Mononuclear cell (primary cell): ENCODE measurements at regions not wholly inside any gene's neighbourhood (a gene's known extent, or its start where the extent isn't known, plus 50 kb on each side); places are given as distances from the start of the nearest gene placed in this dataset.
"Not testable (repeated sequence)": the region's sequence is repeated elsewhere in the genome, so short reads cannot be mapped to it uniquely, and the experiment has no call there.

Source experiments
- H3K27me3 ChIP-seq: 2 replicates; pipeline ENCODE4 v1.6.0; 2011; ENCODE audit warnings: low read length, control low read depth; ENCODE audit not compliant: insufficient read depth
- H3K4me1 ChIP-seq: 2 replicates; pipeline ENCODE4 v1.5.1; 2011; ENCODE audit warnings: mild to moderate bottlenecking, low read length, control low read depth; ENCODE audit not compliant: insufficient read depth
- H3K4me3 ChIP-seq: 2 replicates; pipeline ENCODE4 v1.5.1; 2011; ENCODE audit warnings: mild to moderate bottlenecking, low read length, moderate library complexity
- H3K9me3 ChIP-seq: 2 replicates; pipeline ENCODE4 v1.5.1; 2011; ENCODE audit warnings: low read depth, mild to moderate bottlenecking, control low read depth, low read length

DNA sequence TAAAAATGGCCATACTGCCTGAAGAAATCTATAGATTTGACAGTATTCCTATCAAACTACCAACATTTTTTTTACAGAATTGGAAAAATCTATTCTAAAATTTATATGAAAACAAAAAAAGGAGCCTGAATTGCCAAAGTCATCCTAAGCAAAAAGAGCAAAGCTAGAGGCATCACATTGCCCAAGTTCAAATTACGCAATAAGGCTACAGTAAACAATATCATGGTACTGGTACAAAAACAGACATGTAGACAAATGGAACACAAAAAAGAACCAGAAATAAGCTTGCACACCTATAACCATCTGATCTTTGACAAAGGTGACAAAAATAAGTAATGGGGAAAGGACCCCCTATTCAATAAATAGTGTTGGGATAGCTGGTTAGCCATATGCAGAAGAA, 50.2 kb upstream of the THSD7B start:
- no peaks in the 10 kb centered on the region for H3K4me1 ChIP-seq
- H3K9me3 ChIP-seq: no peaks in the 10 kb centered on the region
- H3K4me3 ChIP-seq: no peak overlapping the region
- H3K27me3 ChIP-seq: no peaks in the 10 kb centered on the region

DNA sequence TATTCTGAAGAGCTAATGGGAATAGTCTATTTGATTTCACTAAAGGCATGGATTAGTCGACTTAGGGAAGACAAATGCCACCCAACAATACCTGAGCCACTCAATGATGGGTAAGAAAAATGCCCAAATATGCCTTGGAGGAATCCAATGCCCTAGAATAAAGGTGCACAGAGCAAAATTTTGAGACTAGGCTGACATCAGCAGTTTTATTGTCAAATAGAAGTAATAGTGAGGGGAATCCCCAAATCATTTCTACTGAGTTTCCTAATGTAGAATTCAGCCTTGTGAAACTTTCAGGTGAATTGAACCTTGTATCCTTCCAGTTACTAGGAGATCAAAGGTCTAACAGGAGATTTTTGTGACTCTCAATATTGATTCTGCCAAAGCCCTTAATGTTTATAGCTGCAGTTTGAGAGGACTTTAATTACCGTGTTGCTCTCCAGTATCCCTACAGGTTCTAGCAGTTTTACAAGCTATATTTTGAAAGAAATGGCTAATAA, 50.8 kb upstream of the THSD7B start:
- Histone ChIP-seq H3K9me3 (no peaks in the 10 kb centered on the region), H3K4me3 (no peak overlapping the region), H3K27me3 (no peaks in the 10 kb centered on the region), H3K4me1 (no peaks in the 10 kb centered on the region)

DNA sequence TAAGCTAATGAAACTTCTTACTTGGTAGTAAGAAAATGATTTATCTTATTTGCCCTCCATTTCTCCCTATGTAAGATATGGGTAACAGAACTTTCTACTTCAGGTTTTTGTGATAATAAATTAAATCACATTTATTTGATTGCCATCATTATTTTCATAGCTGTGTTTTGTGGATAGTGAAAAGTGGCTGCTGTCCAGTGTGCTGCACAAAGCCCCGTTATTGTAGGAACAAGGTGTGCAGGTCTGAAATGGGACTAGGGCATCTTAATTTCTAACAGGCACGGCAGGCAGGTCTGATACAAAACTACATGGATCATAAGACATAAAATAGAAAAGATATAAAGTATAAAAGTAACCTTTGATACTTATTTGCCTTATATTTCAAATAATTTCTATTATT, 51.6 kb upstream of the THSD7B start:
- no peaks in the 10 kb centered on the region for H3K9me3 ChIP-seq
- no peaks in the 10 kb centered on the region for H3K27me3 ChIP-seq
- no peaks in the 10 kb centered on the region for H3K4me1 ChIP-seq
- H3K4me3 ChIP-seq: no peak overlapping the region

DNA sequence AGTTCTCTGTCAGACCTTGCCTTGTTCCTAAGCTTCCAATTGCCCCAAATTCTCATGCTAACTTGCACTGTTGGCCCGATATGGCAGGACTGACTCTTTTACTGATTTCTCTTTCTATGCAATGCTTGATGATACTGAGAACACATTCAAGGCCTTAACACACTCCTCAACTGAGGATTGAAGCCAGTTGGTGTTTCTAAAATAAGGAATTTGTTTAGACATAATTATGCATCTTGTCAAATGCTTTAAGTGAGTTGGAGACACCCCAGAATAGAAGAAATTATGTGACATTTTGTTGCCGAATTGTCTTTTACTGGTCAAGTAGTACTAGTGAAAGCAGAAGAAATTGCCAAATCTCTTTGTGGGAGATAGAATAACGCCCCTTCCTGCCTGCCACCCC, 60.0 kb upstream of the THSD7B start:
- H3K27me3 ChIP-seq: no peaks in the 10 kb centered on the region
- H3K4me3 ChIP-seq: no peak overlapping the region
- H3K9me3 ChIP-seq: no peaks in the 10 kb centered on the region
- H3K4me1 ChIP-seq: no peaks in the 10 kb centered on the region

DNA sequence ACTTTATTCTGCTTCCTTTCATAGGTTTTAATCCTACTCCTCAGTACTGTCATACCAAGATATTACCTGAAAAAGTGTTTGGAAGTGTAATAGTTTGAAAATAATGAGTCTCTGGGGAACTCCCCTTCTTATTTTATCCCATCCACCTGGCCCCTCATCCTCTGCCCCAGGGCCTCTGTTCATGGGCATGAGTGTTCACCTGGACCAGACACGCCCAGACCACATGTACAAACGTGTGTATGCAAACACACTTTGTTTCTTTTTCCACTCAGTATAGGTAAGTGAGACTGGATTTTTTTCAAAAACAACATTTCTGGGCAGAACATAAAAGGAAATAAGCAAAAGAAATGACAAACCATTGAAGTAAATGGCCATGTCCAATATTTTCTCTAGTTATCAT, 62.1 kb upstream of the THSD7B start:
- Histone ChIP-seq H3K27me3 (no peaks in the 10 kb centered on the region), H3K9me3 (no peaks in the 10 kb centered on the region), H3K4me1 (no peaks in the 10 kb centered on the region), H3K4me3 (no peak overlapping the region)

DNA sequence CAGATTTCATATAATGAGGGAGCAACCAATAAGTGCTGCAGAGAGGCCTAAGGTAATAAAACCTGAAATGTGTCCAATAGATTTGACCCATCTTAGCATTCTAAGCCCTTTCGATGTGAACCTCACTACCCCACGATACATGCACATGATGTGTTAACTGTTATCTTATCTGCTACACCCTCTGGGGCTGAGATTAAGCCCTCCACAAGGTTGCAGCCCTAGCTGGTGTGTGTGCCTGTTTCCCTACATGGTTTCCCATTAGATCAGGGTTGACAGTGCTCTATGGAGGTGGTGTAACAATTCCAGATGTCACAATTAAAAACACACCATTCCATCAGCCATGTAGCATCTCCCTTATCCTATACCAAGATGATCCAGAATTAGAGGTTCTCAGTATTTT, 68.9 kb upstream of the THSD7B start:
- no peaks in the 10 kb centered on the region for H3K9me3 ChIP-seq
- H3K27me3 ChIP-seq: no peaks in the 10 kb centered on the region
- no peaks in the 10 kb centered on the region for H3K4me1 ChIP-seq
- H3K4me3 ChIP-seq: no peak overlapping the region

DNA sequence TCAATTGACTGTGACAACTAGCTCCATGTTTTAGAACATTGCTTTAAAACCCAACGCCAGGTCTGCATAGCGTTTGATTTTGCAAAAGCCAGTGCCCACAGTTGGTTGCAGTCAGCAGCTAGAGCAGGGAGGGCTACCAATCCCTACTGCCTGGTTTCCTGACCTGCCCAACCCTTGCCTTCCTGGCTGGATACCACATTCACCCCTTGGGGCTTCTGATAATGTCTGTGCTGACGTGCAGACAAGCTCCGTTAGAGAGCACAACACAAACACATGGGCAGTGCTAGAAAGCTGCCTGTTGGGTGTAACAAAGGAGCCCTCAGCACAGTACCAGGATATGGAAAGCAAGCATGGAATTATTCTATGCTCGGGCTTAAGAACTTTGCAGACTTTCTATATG, 71.4 kb upstream of the THSD7B start:
- Histone ChIP-seq H3K27me3 (no peaks in the 10 kb centered on the region), H3K4me1 (no peaks in the 10 kb centered on the region), H3K4me3 (no peak overlapping the region), H3K9me3 (no peaks in the 10 kb centered on the region)

DNA sequence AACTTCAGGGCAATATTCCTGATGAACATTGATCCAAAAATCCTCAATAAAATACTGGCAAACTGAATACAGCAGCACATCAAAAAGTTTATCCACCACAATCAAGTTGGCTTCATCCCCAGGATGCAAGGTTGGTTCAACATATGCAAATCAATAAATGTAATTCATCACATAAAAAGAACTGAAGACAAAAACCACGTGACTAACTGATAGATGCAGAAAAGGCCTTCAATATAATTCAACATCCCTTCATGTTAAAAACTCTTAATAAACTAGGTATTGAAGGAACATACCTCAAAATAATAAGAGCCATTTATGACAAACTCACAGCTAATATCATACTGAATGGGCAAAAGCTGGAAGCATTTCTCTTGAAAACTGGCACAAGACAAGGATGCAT, 85.3 kb upstream of the THSD7B start:
- not testable (repeated sequence) for H3K27me3 ChIP-seq, H3K4me3 ChIP-seq, H3K4me1 ChIP-seq, H3K9me3 ChIP-seq

DNA sequence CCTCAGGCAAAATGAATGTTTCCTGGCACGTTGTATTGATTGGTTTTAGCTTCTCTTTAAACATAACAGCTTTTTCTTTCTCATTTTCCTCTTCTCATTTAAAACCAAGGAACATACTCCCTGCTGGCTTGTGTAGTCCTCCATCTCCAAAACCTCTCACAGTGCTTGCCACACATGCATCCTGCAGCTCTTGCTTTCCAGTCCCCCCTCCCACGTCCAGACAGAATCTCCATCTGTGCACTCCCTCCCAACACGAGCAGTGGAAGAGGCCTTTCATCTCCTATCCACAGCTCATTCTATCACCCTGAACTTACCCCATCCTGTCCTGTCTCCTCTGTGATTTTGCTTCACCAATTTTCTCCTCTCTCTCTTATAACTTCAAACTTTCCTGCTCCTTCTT, 99.6 kb upstream of the THSD7B start:
- no peaks in the 10 kb centered on the region for H3K27me3 ChIP-seq
- no peak overlapping the region for H3K4me3 ChIP-seq
- no peaks in the 10 kb centered on the region for H3K9me3 ChIP-seq

DNA sequence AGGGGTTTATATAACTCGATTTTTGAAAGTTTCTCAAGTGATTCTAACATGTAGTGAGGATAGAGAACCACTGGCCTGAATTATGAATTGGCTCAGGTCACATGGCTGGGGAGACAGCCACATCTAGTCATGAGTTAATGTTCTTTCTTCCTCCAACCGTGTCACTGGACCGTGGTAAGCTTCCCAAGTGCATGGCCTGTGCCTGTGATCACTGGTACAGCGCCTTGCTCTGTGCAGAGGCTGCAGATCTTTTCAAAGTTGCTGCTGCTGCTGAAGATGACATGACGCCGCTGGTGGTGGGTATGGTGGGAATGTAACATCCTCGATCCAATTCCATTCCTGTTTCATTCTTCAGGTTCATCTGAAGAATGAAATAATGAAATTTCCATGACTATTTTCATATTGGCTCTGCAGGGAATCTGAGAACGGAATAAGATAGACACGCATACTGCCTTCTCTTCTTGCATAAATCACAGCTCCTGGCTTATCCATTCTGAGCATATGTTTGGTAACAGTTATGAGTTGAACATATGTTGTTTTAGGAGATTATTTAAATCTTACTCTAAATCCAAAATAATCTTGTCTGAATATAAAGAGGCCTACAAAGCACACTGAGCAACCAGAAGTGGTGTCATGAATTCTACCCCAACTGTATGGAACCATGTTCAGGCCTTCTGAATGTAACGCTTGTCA, 100.5 kb upstream of the THSD7B start:
- Histone ChIP-seq H3K4me3 (no peak overlapping the region), H3K9me3 (no peaks in the 10 kb centered on the region), H3K4me1 (no peaks in the 10 kb centered on the region), H3K27me3 (no peaks in the 10 kb centered on the region)

More for the DNA sequence above, 99.6 kb upstream of the THSD7B start:
- no peaks in the 10 kb centered on the region for H3K4me1 ChIP-seq

DNA sequence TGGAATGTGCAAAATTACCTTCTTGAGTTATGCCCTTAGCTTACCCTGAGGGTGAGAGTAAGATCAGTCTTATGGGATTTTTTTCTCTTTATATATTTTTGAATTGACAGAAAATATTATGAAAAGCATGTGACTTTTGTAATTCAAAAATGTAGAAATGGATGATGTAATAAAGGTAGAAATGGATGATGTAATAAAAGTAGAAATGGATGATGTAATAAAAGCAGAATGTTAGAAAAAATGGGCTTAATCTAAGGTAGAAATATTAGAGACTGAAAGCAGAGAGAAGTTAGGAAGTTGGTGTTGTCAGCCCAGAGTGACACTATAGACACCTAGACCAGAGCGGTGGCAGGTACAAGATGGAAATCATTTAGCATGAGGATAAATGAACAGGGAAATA, 107.1 kb upstream of the THSD7B start:
- Histone ChIP-seq H3K4me1 (no peaks in the 10 kb centered on the region), H3K9me3 (no peaks in the 10 kb centered on the region), H3K4me3 (no peak overlapping the region), H3K27me3 (no peaks in the 10 kb centered on the region)

DNA sequence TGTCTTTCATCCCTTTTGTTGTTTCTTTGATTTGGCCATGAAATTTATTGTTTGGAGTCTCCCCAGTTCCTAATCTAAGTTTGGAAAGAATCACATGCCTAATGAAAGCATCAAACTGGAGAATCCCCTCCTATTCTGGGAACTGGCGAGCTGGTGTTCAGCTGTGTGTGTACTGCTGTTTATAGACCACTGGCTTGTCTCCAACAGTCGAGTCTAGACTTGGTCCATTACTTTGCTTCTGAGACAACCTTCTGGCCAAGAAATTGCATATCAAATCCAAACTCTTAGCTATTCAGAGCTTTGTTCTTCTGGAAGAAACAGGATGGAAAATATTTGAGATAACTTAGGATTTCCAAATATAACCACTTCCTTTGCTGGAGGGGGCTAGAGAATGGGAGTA, 111.5 kb upstream of the THSD7B start:
- Histone ChIP-seq H3K9me3 (no peaks in the 10 kb centered on the region), H3K4me3 (no peak overlapping the region), H3K27me3 (no peaks in the 10 kb centered on the region), H3K4me1 (no peaks in the 10 kb centered on the region)

DNA sequence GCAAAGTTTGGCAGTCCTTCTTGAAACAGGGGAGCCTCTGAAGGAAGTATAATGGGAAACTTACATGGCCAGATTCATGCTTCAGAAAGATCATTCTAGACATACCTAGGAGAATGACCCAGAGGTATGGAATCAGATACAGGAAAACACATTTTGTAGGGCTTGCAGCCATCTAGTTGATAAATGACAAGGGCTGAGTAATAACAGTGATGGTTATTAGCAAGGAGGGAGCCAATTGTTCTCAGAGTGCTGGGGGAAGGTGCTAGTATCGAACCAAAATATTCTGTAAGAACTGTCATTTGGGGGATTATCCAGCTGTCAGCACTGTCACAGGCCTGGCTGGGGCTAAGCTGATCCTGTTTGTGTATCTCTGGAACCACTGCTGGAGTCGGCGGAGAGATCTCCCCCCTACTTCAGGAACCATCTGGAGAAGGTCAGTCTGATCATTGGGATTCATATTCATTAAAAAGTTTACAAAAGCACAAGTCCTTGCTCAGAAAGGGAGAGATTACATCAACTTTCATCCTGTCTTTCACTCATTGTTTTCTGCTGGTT, 113.8 kb upstream of the THSD7B start:
- Histone ChIP-seq H3K27me3 (no peaks in the 10 kb centered on the region), H3K9me3 (no peaks in the 10 kb centered on the region), H3K4me3 (no peak overlapping the region), H3K4me1 (no peaks in the 10 kb centered on the region)

DNA sequence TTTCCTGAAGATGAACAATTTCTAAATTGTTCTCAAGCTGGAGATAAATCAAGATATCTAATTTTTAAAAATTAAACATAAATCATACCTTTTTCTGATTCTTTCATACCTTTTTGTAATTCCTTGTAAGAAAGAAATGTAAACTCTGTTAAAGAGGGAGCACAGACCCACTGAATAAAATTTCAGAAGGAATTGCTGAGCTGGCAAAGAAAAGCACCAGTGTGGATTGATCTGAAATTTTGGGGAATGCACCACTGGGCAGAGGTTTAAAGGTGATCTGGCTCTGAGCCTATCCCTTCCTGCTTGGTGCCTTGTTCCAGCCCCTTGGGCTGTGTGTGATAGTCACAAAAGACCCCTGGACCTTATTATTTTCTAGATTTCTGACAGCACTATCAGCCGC, 118.3 kb upstream of the THSD7B start:
- Histone ChIP-seq H3K27me3 (no peaks in the 10 kb centered on the region), H3K9me3 (no peaks in the 10 kb centered on the region), H3K4me1 (no peaks in the 10 kb centered on the region), H3K4me3 (no peak overlapping the region)

DNA sequence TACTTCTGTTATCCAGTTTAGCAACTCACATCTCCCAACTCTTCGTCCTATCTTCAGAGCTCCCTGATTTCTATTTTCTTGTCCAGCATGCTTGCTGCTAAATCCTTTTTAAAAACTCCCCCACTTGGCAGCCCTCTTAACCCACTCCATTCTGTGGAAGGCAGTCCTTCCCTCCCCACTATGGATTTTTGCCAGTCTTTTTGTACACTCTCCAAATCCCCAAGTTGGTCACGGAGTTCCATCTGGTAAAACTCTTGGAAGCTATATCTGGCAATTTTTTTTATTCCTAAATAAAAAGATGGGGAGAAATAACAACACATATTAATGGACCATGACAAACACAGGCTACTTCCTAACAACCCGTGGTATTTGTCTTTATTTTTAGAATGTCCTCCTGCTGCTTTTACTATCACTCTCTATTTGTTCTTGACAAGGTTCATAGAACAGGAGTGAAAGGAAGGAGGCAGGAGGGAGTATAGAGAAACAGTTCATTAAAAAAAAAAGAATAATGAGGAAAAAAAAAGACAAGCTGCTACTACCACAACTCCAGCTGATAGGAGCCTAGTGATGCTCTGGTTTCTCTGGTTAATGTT, 120.0 kb upstream of the THSD7B start:
- Histone ChIP-seq H3K4me1 (no peaks in the 10 kb centered on the region), H3K27me3 (no peaks in the 10 kb centered on the region), H3K4me3 (no peak overlapping the region), H3K9me3 (no peaks in the 10 kb centered on the region)

DNA sequence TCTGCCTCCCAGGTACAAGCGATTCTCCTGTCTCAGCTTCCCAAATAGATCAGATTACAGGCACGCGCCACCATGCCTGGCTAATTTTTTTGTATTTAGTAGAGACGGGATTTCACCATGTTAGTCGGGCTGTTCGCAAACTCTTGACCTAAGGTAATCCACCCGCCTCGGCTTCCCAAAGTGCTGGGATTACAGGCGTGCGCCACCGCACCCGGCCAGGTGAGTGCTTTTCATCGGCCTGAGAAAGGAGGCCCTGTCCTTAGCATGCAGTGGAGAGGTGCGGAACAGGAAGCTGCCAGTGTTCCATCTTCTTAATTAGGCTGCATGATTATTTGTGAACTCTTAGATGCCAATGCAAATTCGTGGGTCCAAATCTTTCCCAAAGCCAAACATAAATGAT, 125.7 kb upstream of the THSD7B start:
- Histone ChIP-seq H3K4me3 (no peak overlapping the region), H3K9me3 (no peaks in the 10 kb centered on the region), H3K27me3 (no peaks in the 10 kb centered on the region), H3K4me1 (no peaks in the 10 kb centered on the region)
